GM21786 (cell line): ENCODE measurements at regions not wholly inside any gene's neighbourhood (a gene's known extent, or its start where the extent isn't known, plus 50 kb on each side); places are given as distances from the start of the nearest gene placed in this dataset.
"Not testable (repeated sequence)": the region's sequence is repeated elsewhere in the genome, so short reads cannot be mapped to it uniquely, and the experiment has no call there.

Experiments
- ATAC-seq: cut with Tn5 transposase; IDR thresholded peaks from one replicate; pipeline ENCODE4 v1.9.1; 2021; ENCODE audit not compliant: unreplicated experiment

GRCh38 chr1:81738875-81739274, 61.9 kb upstream of the ADGRL2 start:
- no peak for ATAC-seq

GRCh38 chr1:81733480-81733879, 67.3 kb upstream of the ADGRL2 start:
- no peak for ATAC-seq

GRCh38 chr1:81731989-81732388, 68.7 kb upstream of the ADGRL2 start:
- ATAC-seq, result no peak

- ATAC-seq, result no peak
Observed at GRCh38 chr1:81730881-81731280, 69.9 kb upstream of the ADGRL2 start.

GRCh38 chr1:81730299-81730698, 70.4 kb upstream of the ADGRL2 start:
- not testable (repeated sequence) for ATAC-seq

GRCh38 chr1:81729818-81730217, 70.9 kb upstream of the ADGRL2 start:
- ATAC-seq, result no peak

GRCh38 chr1:81729239-81729638, 71.5 kb upstream of the ADGRL2 start:
- ATAC-seq, result no peak

- no peak for ATAC-seq
Observed at GRCh38 chr1:81725823-81726222, 74.9 kb upstream of the ADGRL2 start.

GRCh38 chr1:81722631-81723328, 78.0 kb upstream of the ADGRL2 start:
- ATAC-seq, result not testable (repeated sequence)

- not testable (repeated sequence) for ATAC-seq
Observed at GRCh38 chr1:81720256-81720655, 80.5 kb upstream of the ADGRL2 start.

GRCh38 chr1:81717230-81717629, 83.5 kb upstream of the ADGRL2 start:
- no peak for ATAC-seq

GRCh38 chr1:81715391-81715790, 85.3 kb upstream of the ADGRL2 start:
- ATAC-seq, result no peak

- ATAC-seq, result no peak
Observed at GRCh38 chr1:81714636-81715035, 86.1 kb upstream of the ADGRL2 start.

- no peak for ATAC-seq
Observed at GRCh38 chr1:81712425-81712824, 88.3 kb upstream of the ADGRL2 start.

- ATAC-seq, result no peak
Observed at GRCh38 chr1:81710857-81711256, 89.9 kb upstream of the ADGRL2 start.

- no peak for ATAC-seq
Observed at GRCh38 chr1:81708250-81708649, 92.5 kb upstream of the ADGRL2 start.

GRCh38 chr1:81706650-81707435, 93.9 kb upstream of the ADGRL2 start:
- ATAC-seq, result no peak

GRCh38 chr1:81703756-81704463, 96.8 kb upstream of the ADGRL2 start:
- no peak for ATAC-seq

GRCh38 chr1:81703391-81703755, 97.4 kb upstream of the ADGRL2 start:
- ATAC-seq, result no peak

- ATAC-seq, result no peak
Observed at GRCh38 chr1:81702903-81703302, 97.8 kb upstream of the ADGRL2 start.

GRCh38 chr1:81702079-81702715, 98.5 kb upstream of the ADGRL2 start:
- ATAC-seq, result no peak
